Mucosa of rectum (tissue), 2 donors: ENCODE measurements at regions not wholly inside any gene's neighbourhood (a gene's known extent, or its start where the extent isn't known, plus 50 kb on each side); places are given as distances from the start of the nearest gene placed in this dataset.

ENCODE experiments used
- H3K27ac ChIP-seq, 2 donors: one replicate each; pipeline ENCODE4 v1.7.0; 2013; ENCODE audit warnings: inconsistent platforms in 2 of 2, low read depth in 2 of 2, low read length in 2 of 2
- H3K27me3 ChIP-seq, 2 donors: one replicate each; pipeline ENCODE4 v1.7.0; 2013; ENCODE audit warnings: low read length in 2 of 2; ENCODE audit not compliant: control insufficient read depth in 2 of 2, insufficient read depth in 2 of 2
- H3K36me3 ChIP-seq, 2 donors: one replicate each; pipeline ENCODE4 v1.7.0; 2013; ENCODE audit warnings: low read length in 2 of 2; ENCODE audit not compliant: control insufficient read depth in 2 of 2, insufficient read depth in 2 of 2
- H3K4me1 ChIP-seq, 2 donors: one replicate each; pipeline ENCODE4 v1.7.0; 2013; ENCODE audit warnings: low read length in 2 of 2, mild to moderate bottlenecking in 1 of 2; ENCODE audit not compliant: control insufficient read depth in 2 of 2, insufficient read depth in 2 of 2
- H3K4me3 ChIP-seq, 2 donors: one replicate each; pipeline ENCODE4 v1.7.0; 2013; ENCODE audit warnings: low read length in 2 of 2
- H3K9ac ChIP-seq, 2 donors: one replicate each; pipeline ENCODE4 v1.7.0; 2013; ENCODE audit warnings: low read length in 2 of 2, low read depth in 1 of 2, mild to moderate bottlenecking in 1 of 2
- H3K9me3 ChIP-seq, 2 donors: one replicate each; pipeline ENCODE4 v1.7.0; 2013; ENCODE audit warnings: low read length in 2 of 2; ENCODE audit not compliant: control insufficient read depth in 2 of 2
- donor health status: healthy.
- donor health status: Normal muscosa, but diverticular disease.

GRCh38 chr9:126226991-126227936 lies 99.4 kb upstream of the MVB12B start:
- no peak overlapping the region for H3K4me3 ChIP-seq
- no peak overlapping the region for H3K27ac ChIP-seq
- H3K9me3 ChIP-seq = no peaks in the 10 kb centered on the region
- peaks cover 10 to 19% of the 10 kb centered on the region in 2 donors for H3K27me3 ChIP-seq
- no peaks in the 10 kb centered on the region for H3K36me3 ChIP-seq
- H3K4me1 ChIP-seq = peaks cover 0 to 2% of the 10 kb centered on the region in 2 donors
- H3K9ac ChIP-seq = no peak overlapping the region

DNA sequence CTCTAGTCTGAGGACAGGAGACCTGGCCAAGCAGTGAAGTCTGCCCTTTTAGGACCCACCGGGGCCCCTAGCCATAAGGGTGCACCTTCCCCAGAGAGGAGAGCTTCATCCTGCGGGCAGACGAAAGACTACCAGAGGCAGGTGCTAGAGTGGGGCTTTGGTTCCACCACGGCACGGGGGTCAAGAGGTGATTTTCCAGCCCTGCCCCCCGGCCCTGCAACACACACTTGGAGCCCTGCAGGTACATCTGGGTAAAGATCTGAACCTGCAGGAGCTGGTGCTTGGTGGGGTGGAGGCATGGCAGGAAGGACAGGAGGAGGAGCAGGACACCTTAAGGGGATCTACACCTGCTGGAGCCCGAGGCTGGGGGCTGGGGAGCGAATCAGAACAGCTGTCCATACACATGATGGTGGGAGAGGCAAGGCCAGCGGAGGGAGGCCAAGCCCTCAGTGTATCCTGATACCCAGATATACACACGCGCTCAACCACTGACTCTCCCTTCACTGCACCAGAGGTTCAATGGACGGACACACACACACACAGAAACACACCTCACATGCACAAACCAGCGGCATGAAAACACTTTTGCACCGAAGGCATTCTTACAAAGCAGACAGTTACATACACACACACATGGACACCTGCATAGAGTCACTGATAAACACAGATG lies 98.4 kb upstream of the MVB12B start:
- no peak overlapping the region for H3K4me3 ChIP-seq
- no peak overlapping the region for H3K27ac ChIP-seq
- peaks cover 3 to 10% of the 10 kb centered on the region in 2 donors for H3K27me3 ChIP-seq
- no peak overlapping the region for H3K9ac ChIP-seq
- H3K36me3 ChIP-seq = no peaks in the 10 kb centered on the region
- H3K4me1 ChIP-seq = peaks cover 0 to 2% of the 10 kb centered on the region in 2 donors
- H3K9me3 ChIP-seq = no peaks in the 10 kb centered on the region

GRCh38 chr9:126228781-126229444 lies 97.7 kb upstream of the MVB12B start:
- no peak overlapping the region for H3K27ac ChIP-seq
- peaks cover 3% of the 10 kb centered on the region in 2 donors for H3K27me3 ChIP-seq
- H3K4me3 ChIP-seq = no peak overlapping the region
- no peak overlapping the region for H3K9ac ChIP-seq
- no peaks in the 10 kb centered on the region for H3K9me3 ChIP-seq
- H3K4me1 ChIP-seq = peaks cover 0 to 2% of the 10 kb centered on the region in 2 donors
- no peaks in the 10 kb centered on the region for H3K36me3 ChIP-seq

DNA sequence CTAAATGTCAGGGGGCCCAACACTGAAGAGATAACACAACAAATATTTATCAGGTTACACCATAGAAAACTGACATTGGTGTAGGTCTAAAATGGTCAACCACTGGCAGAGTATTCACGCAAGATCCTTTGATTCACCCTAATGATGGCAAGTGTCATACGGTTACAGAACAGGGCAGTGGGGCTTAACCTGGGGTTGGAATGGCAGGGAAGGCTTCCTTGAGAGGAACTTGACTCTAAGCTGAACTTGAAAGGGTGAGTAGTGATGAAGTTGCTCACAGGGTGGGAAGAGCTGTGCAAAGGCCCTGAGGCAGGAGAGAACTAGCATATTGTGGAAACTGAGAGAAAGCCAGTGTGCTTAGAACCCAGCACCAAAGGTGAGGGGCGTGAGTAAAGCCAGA lies 97.1 kb upstream of the MVB12B start:
- Histone ChIP-seq H3K36me3 (no peaks in the 10 kb centered on the region), H3K27me3 (peaks cover 0 to 3% of the 10 kb centered on the region in 2 donors), H3K27ac (no peak overlapping the region), H3K4me3 (no peak overlapping the region), H3K4me1 (peaks cover 0 to 2% of the 10 kb centered on the region in 2 donors), H3K9me3 (no peaks in the 10 kb centered on the region), H3K9ac (no peak overlapping the region)

DNA sequence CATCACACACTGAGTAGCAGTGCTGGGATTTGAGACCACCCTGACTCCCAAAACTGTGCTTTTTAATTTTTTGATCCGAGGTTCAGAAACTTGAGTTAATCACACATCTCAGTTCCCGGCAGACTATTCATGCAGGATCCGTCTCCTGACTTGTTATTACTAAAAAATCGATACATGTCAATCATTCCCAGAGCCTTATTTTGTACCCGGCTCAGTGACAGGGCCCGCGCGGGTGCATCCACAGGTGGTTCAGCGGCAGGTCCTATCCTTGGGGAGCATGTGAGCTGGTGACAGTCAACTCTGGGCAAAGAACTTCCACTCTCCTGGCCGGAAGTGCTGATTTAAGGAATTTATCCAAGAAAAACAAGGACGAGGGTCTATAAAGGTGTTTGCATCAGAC lies 95.9 kb upstream of the MVB12B start:
- Histone ChIP-seq H3K4me3 (no peak overlapping the region), H3K9me3 (no peaks in the 10 kb centered on the region), H3K36me3 (no peaks in the 10 kb centered on the region), H3K9ac (no peak overlapping the region), H3K27me3 (peaks cover 0 to 3% of the 10 kb centered on the region in 2 donors), H3K27ac (no peak overlapping the region), H3K4me1 (peaks cover 0 to 2% of the 10 kb centered on the region in 2 donors)

DNA sequence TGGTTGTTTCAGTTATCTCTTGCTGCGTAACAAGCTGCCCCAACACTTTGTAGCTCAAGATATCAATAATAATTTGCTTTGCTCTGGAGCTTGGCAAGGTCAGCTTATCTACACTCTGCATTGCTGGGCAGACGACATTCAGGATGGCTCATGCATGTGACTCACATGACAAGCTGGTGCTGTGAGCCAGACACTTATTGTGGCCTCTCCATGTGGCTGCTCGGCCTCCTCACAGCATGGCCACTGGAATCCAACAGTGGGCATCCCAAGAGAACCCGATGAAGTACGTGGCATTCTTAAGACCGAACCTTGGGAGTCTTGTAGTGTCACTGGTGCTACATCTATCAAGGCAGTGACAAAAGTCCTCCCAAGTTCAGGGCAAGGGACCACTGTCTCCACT lies 94.2 kb upstream of the MVB12B start:
- Histone ChIP-seq H3K4me1 (peaks cover 0 to 2% of the 10 kb centered on the region in 2 donors), H3K9me3 (no peaks in the 10 kb centered on the region), H3K27ac (no peak overlapping the region), H3K9ac (no peak overlapping the region), H3K36me3 (no peaks in the 10 kb centered on the region), H3K4me3 (no peak overlapping the region), H3K27me3 (peaks cover 0 to 3% of the 10 kb centered on the region in 2 donors)

- H3K4me3 ChIP-seq = no peak overlapping the region
- no peaks in the 10 kb centered on the region for H3K36me3 ChIP-seq
- peaks cover 0 to 2% of the 10 kb centered on the region in 2 donors for H3K4me1 ChIP-seq
- no peak overlapping the region for H3K27ac ChIP-seq
- no peaks in the 10 kb centered on the region for H3K9me3 ChIP-seq
- no peaks in the 10 kb centered on the region for H3K27me3 ChIP-seq
- H3K9ac ChIP-seq = no peak overlapping the region
These were observed 93.5 kb upstream of the MVB12B start for GRCh38 chr9:126233175-126233574.

GRCh38 chr9:126233913-126234525 lies 92.6 kb upstream of the MVB12B start:
- no peak overlapping the region for H3K27ac ChIP-seq
- no peak overlapping the region for H3K9ac ChIP-seq
- H3K36me3 ChIP-seq = no peaks in the 10 kb centered on the region
- H3K4me1 ChIP-seq = no peaks in the 10 kb centered on the region
- no peak overlapping the region for H3K4me3 ChIP-seq
- no peaks in the 10 kb centered on the region for H3K27me3 ChIP-seq
- H3K9me3 ChIP-seq = no peaks in the 10 kb centered on the region

DNA sequence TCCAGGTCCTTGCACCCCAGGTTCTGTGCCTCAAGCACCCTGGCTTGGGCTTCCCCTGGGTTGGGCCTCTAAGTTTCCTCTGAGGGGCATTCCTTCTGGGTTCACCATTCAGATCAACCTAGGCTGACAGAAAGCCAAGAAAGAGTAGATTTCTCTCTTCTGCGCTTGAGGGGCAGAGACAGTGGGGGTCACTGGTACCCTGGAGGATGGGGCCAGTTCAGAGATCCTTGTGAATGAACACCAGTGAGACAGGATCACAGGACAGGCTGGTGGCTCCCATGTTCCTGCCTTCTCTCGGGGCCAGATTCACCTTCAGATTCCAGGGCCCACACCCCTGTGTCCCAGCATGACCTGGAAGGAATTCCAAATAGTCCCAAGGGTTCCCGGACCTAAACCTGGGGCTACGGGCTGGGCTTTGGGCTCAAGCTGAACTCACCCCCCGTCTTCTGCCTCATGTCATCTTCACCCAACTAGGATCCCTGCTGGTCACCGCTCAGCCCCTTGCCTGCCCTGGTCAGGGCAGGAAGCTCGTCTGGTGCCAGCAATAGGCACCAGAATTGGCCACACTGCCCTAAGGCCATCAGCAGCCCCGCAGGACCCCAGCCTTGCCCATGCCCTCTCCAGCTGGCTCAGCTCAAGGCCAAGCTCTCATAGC lies 91.8 kb upstream of the MVB12B start:
- Histone ChIP-seq H3K9me3 (no peaks in the 10 kb centered on the region), H3K4me1 (no peaks in the 10 kb centered on the region), H3K27me3 (no peaks in the 10 kb centered on the region), H3K27ac (no peak overlapping the region), H3K36me3 (no peaks in the 10 kb centered on the region), H3K4me3 (no peak overlapping the region), H3K9ac (no peak overlapping the region)
